MM.1S (cell line): ENCODE measurements at regions not wholly inside any gene's neighbourhood (a gene's known extent, or its start where the extent isn't known, plus 50 kb on each side); places are given as distances from the start of the nearest gene placed in this dataset.

Experiments
- DNase-seq: peaks from one replicate; pipeline ENCODE4 v3.0.0-alpha.2; 2015
- H2AFZ ChIP-seq: fragments of 300-600 bp; sonication (generic); 2 replicates; pipeline ENCODE4 v1.6.0; 2016; ENCODE audit warnings: antibody characterized with exemption, low read length
- H3F3A ChIP-seq: fragments of 300-600 bp; sonication (generic); 2 replicates; pipeline ENCODE4 v1.6.1; 2016; ENCODE audit warnings: mild to moderate bottlenecking, antibody characterized with exemption, low read length, moderate library complexity, mixed read lengths; ENCODE audit not compliant: insufficient read depth
- H3K27ac ChIP-seq: fragments of 300-600 bp; sonication (generic); 2 replicates; pipeline ENCODE4 v1.5.1; 2016; ENCODE audit warnings: mild to moderate bottlenecking, low read length
- H3K27me3 ChIP-seq: fragments of 300-600 bp; sonication (generic); replicated peaks from 2 replicates; pipeline ENCODE4 v1.6.0; 2016; ENCODE audit warnings: low read length; ENCODE audit not compliant: insufficient read depth
- H3K36me3 ChIP-seq: fragments of 300-600 bp; sonication (generic); replicated peaks from 2 replicates; pipeline ENCODE4 v1.6.1; 2016; ENCODE audit warnings: mild to moderate bottlenecking, low read length, mixed read lengths; ENCODE audit not compliant: insufficient read depth
- H3K4me1 ChIP-seq: fragments of 300-600 bp; sonication (generic); 2 replicates; pipeline ENCODE4 v1.6.1; 2016; ENCODE audit warnings: low read length, mixed read lengths
- H3K4me2 ChIP-seq: fragments of 300-600 bp; sonication (generic); 2 replicates; pipeline ENCODE4 v1.6.0; 2016; ENCODE audit warnings: low read depth, low read length
- H3K4me3 ChIP-seq: fragments of 300-600 bp; sonication (generic); 2 replicates; pipeline ENCODE4 v1.5.1; 2016; ENCODE audit warnings: low read length, mixed read lengths
- H3K79me2 ChIP-seq: fragments of 300-600 bp; sonication (generic); 2 replicates; pipeline ENCODE4 v1.6.1; 2016; ENCODE audit warnings: mixed run types, low read length, mixed read lengths
- H3K9ac ChIP-seq: fragments of 300-600 bp; sonication (generic); 2 replicates; pipeline ENCODE4 v1.6.1; 2016; ENCODE audit warnings: low read length, mixed read lengths
- H3K9me2 ChIP-seq: fragments of 300-600 bp; sonication (generic); replicated peaks from 2 replicates; pipeline ENCODE4 v1.6.1; 2016; ENCODE audit warnings: mild to moderate bottlenecking, low read length, mixed read lengths; ENCODE audit not compliant: insufficient read depth
- H3K9me3 ChIP-seq: fragments of 300-600 bp; sonication (generic); replicated peaks from 2 replicates; pipeline ENCODE4 v1.6.1; 2016; ENCODE audit warnings: mild to moderate bottlenecking, low read length, mixed read lengths; ENCODE audit not compliant: insufficient read depth
- H4K20me1 ChIP-seq: fragments of 300-600 bp; sonication (generic); 2 replicates; pipeline ENCODE4 v1.6.1; 2016; ENCODE audit warnings: mild to moderate bottlenecking, low read length, moderate library complexity, mixed read lengths; ENCODE audit not compliant: insufficient read depth
- EZH2 ChIP-seq: fragments of 300-600 bp; sonication (generic); optimal IDR thresholded peaks from 2 replicates; pipeline ENCODE3; 2017; ENCODE audit warnings: low read depth, mild to moderate bottlenecking, antibody characterized with exemption, low read length, mixed read lengths
- EZH2phosphoT487 ChIP-seq: fragments of 300-600 bp; sonication (generic); IDR thresholded peaks from 2 replicates; pipeline ENCODE4 v1.6.1; 2018; ENCODE audit warnings: antibody characterized with exemption, low read length
- TF ChIP-seq, protein P1 (sequence below): fragments of 300-600 bp; sonication (generic); IDR thresholded peaks from 2 replicates; pipeline ENCODE4 v1.5.1; 2016; ENCODE audit warnings: antibody characterized with exemption, low read length, mixed read lengths

DNA sequence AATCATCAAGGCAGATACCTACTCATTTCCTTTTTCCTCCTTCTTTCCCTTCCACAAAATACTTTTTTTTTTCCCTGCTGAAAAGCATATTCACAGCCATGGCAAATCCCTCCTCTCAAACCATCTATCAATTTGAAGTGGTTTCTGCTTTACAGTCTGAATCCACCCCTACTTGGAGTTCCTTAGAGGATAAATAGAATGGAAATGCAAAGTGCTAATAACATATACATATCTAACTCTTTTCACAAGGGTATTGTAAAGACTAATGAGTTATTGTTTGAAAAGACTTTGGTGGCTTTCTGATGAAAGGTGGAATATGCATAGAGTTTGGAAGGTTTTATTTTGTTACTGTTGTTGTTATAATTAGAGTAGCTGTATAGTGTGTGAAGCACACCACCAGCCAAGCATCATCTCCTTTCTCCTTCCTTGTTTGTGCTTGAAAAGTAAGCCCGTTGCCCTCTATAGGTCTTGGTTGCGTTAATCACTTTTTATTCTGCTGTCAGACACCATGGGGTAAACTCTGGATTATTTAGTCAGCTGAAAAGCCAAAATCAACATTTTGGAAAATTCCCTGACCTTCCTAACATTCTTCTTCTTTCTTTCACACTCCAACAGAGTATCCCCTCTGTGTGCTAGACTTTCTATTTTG is 2126.9 kb upstream of the CELF4 start:
- H3K9ac ChIP-seq: no peak overlapping the region
- no peaks in the 10 kb centered on the region for H3K36me3 ChIP-seq
- DNase-seq: no peak
- H3K79me2 ChIP-seq: no peaks in the 10 kb centered on the region
- no peaks in the 10 kb centered on the region for H3K9me3 ChIP-seq
- no peaks in the 10 kb centered on the region for H4K20me1 ChIP-seq
- no peak overlapping the region for H3K4me2 ChIP-seq
- no peaks in the 10 kb centered on the region for H3K4me1 ChIP-seq
- H3K27me3 ChIP-seq: no peaks in the 10 kb centered on the region
- H3K27ac ChIP-seq: no peak overlapping the region
- TF ChIP-seq EZH2: no peak
- TF ChIP-seq EZH2phosphoT487: no peak
- TF ChIP-seq, protein P1, sequence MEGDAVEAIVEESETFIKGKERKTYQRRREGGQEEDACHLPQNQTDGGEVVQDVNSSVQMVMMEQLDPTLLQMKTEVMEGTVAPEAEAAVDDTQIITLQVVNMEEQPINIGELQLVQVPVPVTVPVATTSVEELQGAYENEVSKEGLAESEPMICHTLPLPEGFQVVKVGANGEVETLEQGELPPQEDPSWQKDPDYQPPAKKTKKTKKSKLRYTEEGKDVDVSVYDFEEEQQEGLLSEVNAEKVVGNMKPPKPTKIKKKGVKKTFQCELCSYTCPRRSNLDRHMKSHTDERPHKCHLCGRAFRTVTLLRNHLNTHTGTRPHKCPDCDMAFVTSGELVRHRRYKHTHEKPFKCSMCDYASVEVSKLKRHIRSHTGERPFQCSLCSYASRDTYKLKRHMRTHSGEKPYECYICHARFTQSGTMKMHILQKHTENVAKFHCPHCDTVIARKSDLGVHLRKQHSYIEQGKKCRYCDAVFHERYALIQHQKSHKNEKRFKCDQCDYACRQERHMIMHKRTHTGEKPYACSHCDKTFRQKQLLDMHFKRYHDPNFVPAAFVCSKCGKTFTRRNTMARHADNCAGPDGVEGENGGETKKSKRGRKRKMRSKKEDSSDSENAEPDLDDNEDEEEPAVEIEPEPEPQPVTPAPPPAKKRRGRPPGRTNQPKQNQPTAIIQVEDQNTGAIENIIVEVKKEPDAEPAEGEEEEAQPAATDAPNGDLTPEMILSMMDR: no peak
- no peaks in the 10 kb centered on the region for H3F3A ChIP-seq
- no peak overlapping the region for H3K4me3 ChIP-seq
- no peaks in the 10 kb centered on the region for H3K9me2 ChIP-seq
- no peak overlapping the region for H2AFZ ChIP-seq

DNA sequence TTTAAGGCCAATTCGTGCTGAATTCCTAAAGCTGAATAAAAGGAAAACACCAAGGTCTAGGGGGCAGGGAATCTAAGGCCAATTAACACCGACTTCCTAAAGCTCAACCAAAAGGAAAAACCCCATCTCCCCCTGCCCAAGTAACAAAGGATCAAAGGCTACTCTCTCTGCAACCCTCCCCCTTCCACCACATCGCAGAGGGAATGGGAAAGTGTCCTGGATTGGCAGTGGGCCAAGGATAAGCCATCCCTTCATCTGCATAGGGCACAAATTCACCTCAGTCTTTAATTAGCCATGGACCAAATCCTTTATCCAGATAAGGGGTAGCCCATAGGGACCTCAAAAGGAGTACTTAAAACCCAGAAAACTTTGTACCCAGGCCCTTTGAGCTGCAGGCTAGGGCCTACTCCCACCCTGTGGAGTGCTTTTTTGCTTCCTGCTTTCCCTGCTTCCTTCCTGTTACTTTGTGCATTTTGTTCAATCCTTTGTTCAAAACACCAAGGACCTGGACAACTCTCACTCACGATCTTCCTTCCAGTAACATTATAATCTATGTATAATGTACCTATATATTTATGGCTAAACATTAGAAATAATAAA is 2119.8 kb upstream of the CELF4 start:
- H3F3A ChIP-seq: no peaks in the 10 kb centered on the region
- H3K79me2 ChIP-seq: no peaks in the 10 kb centered on the region
- H4K20me1 ChIP-seq: no peaks in the 10 kb centered on the region
- no peaks in the 10 kb centered on the region for H3K9me3 ChIP-seq
- no peak overlapping the region for H2AFZ ChIP-seq
- H3K27me3 ChIP-seq: no peaks in the 10 kb centered on the region
- H3K9ac ChIP-seq: no peak overlapping the region
- H3K9me2 ChIP-seq: no peaks in the 10 kb centered on the region
- H3K36me3 ChIP-seq: no peaks in the 10 kb centered on the region
- no peak for DNase-seq
- H3K4me3 ChIP-seq: no peak overlapping the region
- H3K27ac ChIP-seq: no peak overlapping the region
- TF ChIP-seq EZH2phosphoT487 (no peak), EZH2 (no peak)
- TF ChIP-seq, protein P1: no peak
- H3K4me1 ChIP-seq: no peaks in the 10 kb centered on the region
- H3K4me2 ChIP-seq: no peak overlapping the region

DNA sequence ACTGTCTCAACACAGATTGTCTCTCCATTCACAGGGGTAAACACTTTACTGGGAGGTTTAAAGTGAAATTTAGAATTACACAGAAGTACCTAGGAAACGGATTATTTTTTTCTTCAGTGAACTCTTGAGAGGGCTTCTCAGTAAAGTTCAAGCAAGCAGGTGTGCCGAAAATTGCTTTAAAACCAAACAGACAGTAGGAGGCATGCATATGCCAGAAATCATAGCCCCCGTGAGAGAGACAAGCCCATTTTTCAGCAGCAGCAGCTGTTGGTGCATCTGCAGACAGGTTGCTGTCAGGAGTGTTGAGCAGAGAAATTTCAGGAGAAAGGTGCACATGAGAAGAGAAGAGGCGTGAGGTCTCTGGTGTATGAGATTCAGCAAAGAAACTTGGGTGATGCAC is 2115.5 kb upstream of the CELF4 start:
- Histone ChIP-seq H3F3A (no peaks in the 10 kb centered on the region), H3K27ac (no peak overlapping the region), H3K9ac (no peak overlapping the region), H2AFZ (no peak overlapping the region), H3K79me2 (no peaks in the 10 kb centered on the region), H3K4me3 (no peak overlapping the region), H4K20me1 (no peaks in the 10 kb centered on the region), H3K4me1 (no peaks in the 10 kb centered on the region), H3K9me3 (no peaks in the 10 kb centered on the region), H3K9me2 (no peaks in the 10 kb centered on the region), H3K4me2 (no peak overlapping the region), H3K27me3 (no peaks in the 10 kb centered on the region), H3K36me3 (no peaks in the 10 kb centered on the region)
- TF ChIP-seq EZH2: no peak
- TF ChIP-seq, protein P1: no peak
- no peak for TF ChIP-seq EZH2phosphoT487
- DNase-seq: no peak
